ENCODE measurements at regions not wholly inside any gene's neighbourhood (a gene's known extent, or its start where the extent isn't known, plus 50 kb on each side); places are given as distances from the start of the nearest gene placed in this dataset.

DNA sequence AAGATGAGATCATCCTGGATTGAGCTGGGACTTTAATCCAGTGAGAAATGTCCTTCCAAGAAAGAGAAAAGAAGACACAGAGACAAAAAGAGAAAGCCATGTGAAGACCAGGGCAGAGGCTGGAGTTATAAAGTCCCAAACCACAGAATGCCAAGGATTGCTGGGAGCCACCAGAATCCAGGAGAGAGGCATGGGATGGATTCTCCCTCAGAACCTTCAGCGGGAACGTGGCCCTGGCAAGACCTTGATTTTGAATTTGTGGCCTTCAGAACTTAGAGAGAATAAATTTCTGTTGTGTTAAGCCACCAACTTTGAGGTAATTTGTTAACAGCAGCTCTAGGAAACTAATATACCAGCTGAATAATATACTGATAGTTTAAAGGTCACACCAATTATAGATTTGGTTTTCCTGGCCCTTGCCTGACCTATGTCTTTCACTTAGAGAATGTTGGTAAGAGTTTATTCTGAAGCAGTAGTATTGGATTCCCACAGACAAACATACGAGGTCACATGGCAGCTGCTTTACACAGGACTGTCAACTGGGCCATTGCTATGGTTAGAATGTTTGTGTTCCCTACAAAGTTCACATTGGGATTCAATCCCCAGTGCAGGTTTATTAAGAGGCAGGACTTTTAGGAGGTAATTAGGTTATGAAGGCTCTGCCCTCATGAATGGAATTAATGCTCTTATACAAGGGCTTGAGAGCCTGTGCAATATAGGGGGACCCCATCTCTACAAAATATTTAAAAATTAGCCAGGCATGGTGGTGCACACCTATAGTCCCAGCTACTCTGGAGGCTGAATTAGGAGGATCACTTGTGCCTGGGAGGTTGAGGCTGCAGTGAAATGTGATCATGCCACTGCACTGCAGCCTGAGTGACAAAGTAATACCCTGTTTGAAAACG, 156.5 kb upstream of the EEA1 start:
- Histone ChIP-seq H3K36me3 (no peaks in the 10 kb centered on the region), H3K27me3 (replicated peaks in 1 of 7) (no peaks in the 10 kb centered on the region), H3K9me3 (peaks cover 0 to 14% (median 8%) of the 10 kb centered on the region in 8 donors), H3K27ac (no peak overlapping the region), H3K4me3 (no peak overlapping the region), H3K4me1 (no peaks in the 10 kb centered on the region)
- TF ChIP-seq POLR2AphosphoS5 (IDR thresholded peaks at IDR 0.05) (no peak), POLR2A (IDR thresholded peaks at IDR 0.05) (no peak)
- TF ChIP-seq, protein P1, sequence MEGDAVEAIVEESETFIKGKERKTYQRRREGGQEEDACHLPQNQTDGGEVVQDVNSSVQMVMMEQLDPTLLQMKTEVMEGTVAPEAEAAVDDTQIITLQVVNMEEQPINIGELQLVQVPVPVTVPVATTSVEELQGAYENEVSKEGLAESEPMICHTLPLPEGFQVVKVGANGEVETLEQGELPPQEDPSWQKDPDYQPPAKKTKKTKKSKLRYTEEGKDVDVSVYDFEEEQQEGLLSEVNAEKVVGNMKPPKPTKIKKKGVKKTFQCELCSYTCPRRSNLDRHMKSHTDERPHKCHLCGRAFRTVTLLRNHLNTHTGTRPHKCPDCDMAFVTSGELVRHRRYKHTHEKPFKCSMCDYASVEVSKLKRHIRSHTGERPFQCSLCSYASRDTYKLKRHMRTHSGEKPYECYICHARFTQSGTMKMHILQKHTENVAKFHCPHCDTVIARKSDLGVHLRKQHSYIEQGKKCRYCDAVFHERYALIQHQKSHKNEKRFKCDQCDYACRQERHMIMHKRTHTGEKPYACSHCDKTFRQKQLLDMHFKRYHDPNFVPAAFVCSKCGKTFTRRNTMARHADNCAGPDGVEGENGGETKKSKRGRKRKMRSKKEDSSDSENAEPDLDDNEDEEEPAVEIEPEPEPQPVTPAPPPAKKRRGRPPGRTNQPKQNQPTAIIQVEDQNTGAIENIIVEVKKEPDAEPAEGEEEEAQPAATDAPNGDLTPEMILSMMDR (IDR thresholded peaks at IDR 0.05 in 8 of 11, conservative IDR thresholded peaks at IDR 0.05 in 3 of 11): no peak
- intact Hi-C loops (cut with DNase I; ENCODE audit: low total_unique reads): no loop called here
- no peak for DNase-seq
- WGBS, 5 donors: 82 to 94% (median 89%) methylated on average over 4 of the region's 4 CpGs

DNA sequence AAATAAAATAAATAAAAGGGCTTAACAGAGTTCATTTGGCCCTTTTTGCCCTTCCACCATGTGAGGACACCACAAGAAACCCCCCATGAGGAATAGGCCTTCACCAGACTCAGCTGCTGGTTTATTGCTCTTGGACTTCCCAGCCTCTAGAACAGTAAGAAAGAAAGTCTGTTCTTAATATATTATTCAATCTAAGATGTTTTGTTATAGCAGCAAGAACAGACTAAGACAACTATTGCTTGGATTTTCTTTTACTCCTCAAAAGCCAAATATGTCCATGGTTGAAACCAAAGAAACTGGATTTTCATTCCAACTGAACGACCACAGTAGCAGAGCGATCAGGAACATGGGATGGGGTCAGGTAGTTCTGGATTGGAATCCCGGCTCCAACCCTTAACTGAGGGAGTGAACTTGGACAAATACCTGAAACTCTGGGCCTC, 157.2 kb upstream of the EEA1 start:
- H3K4me1 ChIP-seq: no peaks in the 10 kb centered on the region
- intact Hi-C loops (cut with DNase I; ENCODE audit: low total_unique reads): no loop called here
- WGBS, 5 donors: 93 to 98% (median 97%) methylated on average over 3 of the region's 3 CpGs
- H3K27ac ChIP-seq: no peak overlapping the region
- no peaks in the 10 kb centered on the region for H3K36me3 ChIP-seq
- peaks cover 0 to 14% (median 8%) of the 10 kb centered on the region in 8 donors for H3K9me3 ChIP-seq
- H3K4me3 ChIP-seq: no peak overlapping the region
- no peak for DNase-seq
- TF ChIP-seq, protein P1 (IDR thresholded peaks at IDR 0.05 in 8 of 11, conservative IDR thresholded peaks at IDR 0.05 in 3 of 11): no peak
- TF ChIP-seq POLR2A (IDR thresholded peaks at IDR 0.05) (no peak), POLR2AphosphoS5 (IDR thresholded peaks at IDR 0.05) (no peak)
- no peaks in the 10 kb centered on the region for H3K27me3 ChIP-seq (replicated peaks in 1 of 7)

DNA sequence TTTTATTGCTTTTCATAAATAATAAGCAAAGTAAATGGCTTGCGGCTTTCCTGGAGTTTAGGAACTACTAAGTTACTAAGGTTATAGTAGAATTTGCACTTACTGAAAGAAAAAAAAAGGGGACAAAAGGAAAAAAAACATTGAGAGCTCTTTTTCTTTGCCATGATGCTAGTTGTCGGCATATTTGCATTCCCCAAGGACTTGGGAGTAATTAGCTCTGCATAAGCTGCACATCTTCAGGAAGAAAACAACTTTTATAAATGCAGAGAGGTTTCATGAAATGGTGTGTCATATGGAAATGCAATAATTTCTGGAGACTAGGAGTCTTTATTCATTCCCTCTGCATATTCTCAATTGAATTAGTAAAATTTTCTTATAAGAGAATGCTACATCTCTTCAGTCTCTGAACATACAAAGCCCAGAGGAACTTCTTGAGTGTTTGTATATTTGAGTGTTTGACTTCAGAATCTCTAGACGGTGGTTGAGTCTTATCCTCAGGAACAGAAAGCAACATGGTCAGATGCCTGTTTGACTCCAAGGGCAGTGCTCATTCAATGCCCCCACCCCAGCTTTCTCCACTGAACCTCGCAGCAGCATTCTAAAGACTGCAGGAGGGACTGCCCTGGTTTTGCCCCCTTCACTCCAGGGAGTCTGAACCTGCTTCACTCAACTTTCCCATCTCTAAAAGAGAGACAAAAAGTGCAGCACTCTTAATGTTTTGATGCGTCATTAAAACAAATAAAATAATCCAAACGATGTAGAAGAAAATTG, 158.9 kb upstream of the EEA1 start:
- Histone ChIP-seq H3K9me3 (peaks cover 0 to 14% (median 8%) of the 10 kb centered on the region in 8 donors), H3K27ac (no peak overlapping the region), H3K27me3 (replicated peaks in 1 of 7) (no peaks in the 10 kb centered on the region), H3K4me3 (no peak overlapping the region), H3K4me1 (no peaks in the 10 kb centered on the region), H3K36me3 (no peaks in the 10 kb centered on the region)
- WGBS, 5 donors: 73 to 93% (median 77%) methylated on average over 6 of the region's 6 CpGs
- no peak for DNase-seq
- TF ChIP-seq POLR2AphosphoS5 (IDR thresholded peaks at IDR 0.05): no peak
- TF ChIP-seq POLR2A (IDR thresholded peaks at IDR 0.05): no peak
- TF ChIP-seq, protein P1 (IDR thresholded peaks at IDR 0.05 in 8 of 11, conservative IDR thresholded peaks at IDR 0.05 in 3 of 11): no peak
- intact Hi-C loops (cut with DNase I; ENCODE audit: low total_unique reads): no loop called here

Measured in spleen (tissue), 11 donors.